HepG2 (cell line): ENCODE measurements at regions not wholly inside any gene's neighbourhood (a gene's known extent, or its start where the extent isn't known, plus 50 kb on each side); places are given as distances from the start of the nearest gene placed in this dataset.

Experiments used
- ATAC-seq: fragments of 200-7000 bp; cut with Tn5 transposase; 3 replicates; pipeline ENCODE4 v1.9.1; 2020; ENCODE audit warnings: mild to moderate bottlenecking, moderate library complexity
- BruUV-seq: library from RNA; stranded (reverse); fragments of 400-500 nt; replicated peaks from 2 replicates; lab custom pipeline; 2021; lab: Mats Ljungman, UMichigan
- CTCF ChIA-PET: fragments of 300-600 bp; formaldehyde crosslinking; extraction: SDS; loops from one replicate; lab custom pipeline; 2021; ENCODE audit warnings: low total read pairs, inconsistent platforms, low intra/inter-chr PET ratio; lab: Yijun Ruan, JAX
- POLR2A ChIA-PET: fragments of 350-600 bp; sonication (Branson Sonifier 250); formaldehyde crosslinking; loops from one replicate; lab custom pipeline; 2020; ENCODE audit warnings: antibody characterized with exemption, inconsistent platforms; lab: Yijun Ruan, JAX
- DNase-seq: peaks from one replicate; pipeline ENCODE4 v3.0.0-alpha.2; 2015; ENCODE audit warnings: low spot score
- FAIRE-seq: peaks from 3 replicates; lab custom pipeline; 2011; peaks lifted over from hg19 to GRCh38; lab: Jason Lieb, UNC
- H2AFZ ChIP-seq: one replicate; pipeline ENCODE4 v1.6.1; 2011; ENCODE audit warnings: low read length, inconsistent platforms
- H3K27ac ChIP-seq: fragments of 300-600 bp; 3 replicates; pipeline ENCODE4 v1.8.0; 2011; ENCODE audit warnings: mixed run types, mild to moderate bottlenecking, mixed read lengths, low read length, inconsistent platforms; ENCODE audit not compliant: insufficient read depth; ENCODE audit errors: extremely low read length
- H3K27me3 ChIP-seq, 2 experiments: fragments of 200-600 bp in 1 of 2; 2 replicates in 1 of 2; 3 replicates in 1 of 2; pipeline versions ENCODE4 v1.6.0 to v1.8.0; 2011; ENCODE audit warnings: low read length in 2 of 2, mild to moderate bottlenecking in 2 of 2, moderate library complexity in 2 of 2, inconsistent platforms in 1 of 2; ENCODE audit not compliant: insufficient read depth in 2 of 2, control insufficient read depth in 1 of 2
- H3K36me3 ChIP-seq, 2 experiments: fragments of 200-600 bp in 1 of 2; replicated peaks in 1 of 2; 2 replicates in 1 of 2; 3 replicates in 1 of 2; pipeline versions ENCODE4 v1.5.1 to v1.8.0; 2011; ENCODE audit warnings: low read length in 2 of 2, inconsistent platforms in 1 of 2; ENCODE audit not compliant: insufficient read depth in 2 of 2, control insufficient read depth in 1 of 2
- H3K4me1 ChIP-seq: 2 replicates; pipeline ENCODE4 v1.5.1; 2012; ENCODE audit warnings: low read length, inconsistent platforms; ENCODE audit not compliant: insufficient read depth
- H3K4me2 ChIP-seq: 2 replicates; pipeline ENCODE4 v1.6.0; 2011; ENCODE audit warnings: low read depth, low read length, inconsistent platforms
- H3K4me3 ChIP-seq, 3 experiments: fragments of 200-600 bp in 1 of 3; sonication (generic), shearing (Covaris generic) in 1 of 3; replicated peaks in 1 of 3; 2 replicates each; pipeline ENCODE4 v1.5.1; 2011 to 2016; ENCODE audit warnings: low read length in 3 of 3, inconsistent platforms in 2 of 3, low read depth in 2 of 3, mild to moderate bottlenecking in 2 of 3, control low read depth in 1 of 3, mixed read lengths in 1 of 3; ENCODE audit not compliant: insufficient read depth in 1 of 3
- H3K79me2 ChIP-seq: one replicate; pipeline ENCODE4 v1.6.1; 2011; ENCODE audit warnings: low read length, inconsistent platforms; ENCODE audit not compliant: insufficient read depth
- H3K9ac ChIP-seq: 2 replicates; pipeline ENCODE4 v1.6.0; 2011; ENCODE audit warnings: mild to moderate bottlenecking, low read depth, low read length, inconsistent platforms; ENCODE audit not compliant: insufficient read depth
- H3K9me3 ChIP-seq: 2 replicates; pipeline ENCODE4 v1.5.1; 2012; ENCODE audit warnings: mild to moderate bottlenecking, low read length
- H4K20me1 ChIP-seq: 2 replicates; pipeline ENCODE4 v1.6.0; 2011; ENCODE audit warnings: inconsistent platforms, mild to moderate bottlenecking, low read length, moderate library complexity; ENCODE audit not compliant: insufficient read depth
- FOXM1 ChIP-seq: sonication (generic); formaldehyde crosslinking; IDR thresholded peaks from 2 replicates; pipeline ENCODE4 v1.5.0; 2020; ENCODE audit warnings: missing genetic modification reagents
- POGK ChIP-seq: sonication (generic); formaldehyde crosslinking; conservative IDR thresholded peaks from 2 replicates; pipeline ENCODE4 v1.8.0; 2022; ENCODE audit warnings: mild to moderate bottlenecking, moderate library complexity, missing genetic modification reagents
- PRDM10 ChIP-seq: sonication (generic); formaldehyde crosslinking; IDR thresholded peaks from 2 replicates; pipeline ENCODE4 v1.4.0; 2020; ENCODE audit warnings: low read depth, missing genetic modification reagents
- RELA ChIP-seq: sonication (generic); formaldehyde crosslinking; IDR thresholded peaks from 2 replicates; pipeline ENCODE4 v1.4.0; 2020; ENCODE audit warnings: missing genetic modification reagents
- TCF7L2 ChIP-seq: IDR thresholded peaks from 2 replicates; pipeline ENCODE4 v1.6.1; 2011; ENCODE audit warnings: mild to moderate bottlenecking, low read depth, low read length, moderate library complexity
- TGIF2 ChIP-seq: IDR thresholded peaks from 2 replicates; pipeline ENCODE4 v1.6.1; 2016; ENCODE audit warnings: control low read depth, missing compliant biosample characterization
- ZNF256 ChIP-seq: sonication (generic); formaldehyde crosslinking; conservative IDR thresholded peaks from 2 replicates; pipeline ENCODE4 v1.4.0; 2020; ENCODE audit warnings: missing genetic modification reagents
- ZNF687 ChIP-seq: sonication (generic); formaldehyde crosslinking; IDR thresholded peaks from 2 replicates; pipeline ENCODE4 v1.5.1; 2020; ENCODE audit warnings: mild to moderate bottlenecking, missing genetic modification reagents, moderate library complexity
- ZNF768 ChIP-seq: sonication (generic); formaldehyde crosslinking; IDR thresholded peaks from 2 replicates; pipeline ENCODE4 v1.4.0; 2020; ENCODE audit warnings: missing genetic modification reagents
- ZNF878 ChIP-seq: sonication (generic); formaldehyde crosslinking; IDR thresholded peaks from 2 replicates; pipeline ENCODE4 v1.8.1; 2023; ENCODE audit warnings: mild to moderate bottlenecking, missing genetic modification reagents, moderate library complexity
- WGBS: methylation state at CpG from one replicate; pipeline ENCODE4 v1.1.6; 2017; ENCODE audit warnings: low lambda C conversion rate; 5-methylcytosine and 5-hydroxymethylcytosine counted together
- in situ Hi-C: cut with HindIII; loops from 2 replicates; pipeline ENCODE4 v1.10.0; 2017; ENCODE audit warnings: low pct_unique_long_range_greater_than_20kb; ENCODE audit not compliant: extremely low pct_ligation_motif_present
- intact Hi-C: fragments of 100-400 bp; cut with micrococcal nuclease; formaldehyde crosslinking; loops from one replicate; pipeline ENCODE4 v1.10.0; 2022; ENCODE audit not compliant: unreplicated experiment

GRCh38 chr6:21496196-21496595 lies 97.4 kb upstream of the SOX4 start:
- H3K4me2 ChIP-seq: no peak overlapping the region
- BruUV-seq: no TSS peak
- H4K20me1 ChIP-seq: no peaks in the 10 kb centered on the region
- H3K79me2 ChIP-seq: no peaks in the 10 kb centered on the region
- H3K4me1 ChIP-seq: peaks cover 15% of the 10 kb centered on the region
- 34% methylated on average over 3 of the region's 3 CpGs for WGBS
- no peak overlapping the region for H2AFZ ChIP-seq
- DNase-seq (no peak), ATAC-seq (no peak), FAIRE-seq (no peak)
- POLR2A ChIA-PET: no interaction called here
- H3K27me3 ChIP-seq: 0 out of 5 replicates have a peak, but pooled peaks cover 0 to 7% of the 10 kb centered on the region in 2 experiments
- no peak overlapping the region for H3K27ac ChIP-seq
- no peak overlapping the region for H3K4me3 ChIP-seq
- no peaks in the 10 kb centered on the region for H3K36me3 ChIP-seq
- in situ Hi-C loops (no loop called here), intact Hi-C loops (no loop called here)
- CTCF ChIA-PET: no interaction called here
- H3K9ac ChIP-seq: no peak overlapping the region
- TF ChIP-seq ZNF768 (CRISPR knock-in tag): no peak
- no peak for TF ChIP-seq PRDM10 (CRISPR knock-in tag)
- H3K9me3 ChIP-seq: no peaks in the 10 kb centered on the region

GRCh38 chr6:21496706-21497105 lies 96.8 kb upstream of the SOX4 start:
- in situ Hi-C loops: no loop called here
- no peak overlapping the region for H3K9ac ChIP-seq
- no peak overlapping the region for H2AFZ ChIP-seq
- no peaks in the 10 kb centered on the region for H3K79me2 ChIP-seq
- no peak overlapping the region for H3K4me3 ChIP-seq
- intact Hi-C loops: no loop called here
- POLR2A ChIA-PET: no interaction called here
- FAIRE-seq: no peak
- peaks cover 17% of the 10 kb centered on the region for H3K4me1 ChIP-seq
- CTCF ChIA-PET: no interaction called here
- no peak for DNase-seq
- H3K27me3 ChIP-seq: 0 out of 5 replicates have a peak, but pooled peaks cover 0 to 7% of the 10 kb centered on the region in 2 experiments
- H3K4me2 ChIP-seq: no peak overlapping the region
- H3K27ac ChIP-seq: no peak overlapping the region
- BruUV-seq: no TSS peak
- no peaks in the 10 kb centered on the region for H4K20me1 ChIP-seq
- WGBS: 39% methylated on average over 2 of the region's 2 CpGs
- no peaks in the 10 kb centered on the region for H3K9me3 ChIP-seq
- no peaks in the 10 kb centered on the region for H3K36me3 ChIP-seq
- no peak for ATAC-seq
- no peak for TF ChIP-seq FOXM1 (CRISPR knock-in tag)
- no peak for TF ChIP-seq TGIF2 (CRISPR knock-in tag)
- no peak for TF ChIP-seq POGK (CRISPR knock-in tag)
- TF ChIP-seq TCF7L2: no peak
- no peak for TF ChIP-seq RELA (CRISPR knock-in tag)
- no peak for TF ChIP-seq ZNF256 (CRISPR knock-in tag)
- TF ChIP-seq ZNF878 (CRISPR knock-in tag): no peak
- no peak for TF ChIP-seq ZNF687 (CRISPR knock-in tag)
